Mesenchymal stem cell (in vitro differentiated cells and primary cell): ENCODE measurements at regions not wholly inside any gene's neighbourhood (a gene's known extent, or its start where the extent isn't known, plus 50 kb on each side); places are given as distances from the start of the nearest gene placed in this dataset.

Source experiments
- DNase-seq: peaks from one replicate; pipeline ENCODE4 v3.0.0-alpha.2; 2013
- H2AFZ ChIP-seq: one replicate; pipeline ENCODE4 v1.6.1; 2013; ENCODE audit warnings: low read depth, mild to moderate bottlenecking, control low read depth, inconsistent platforms, low read length, moderate library complexity
- H2AK5ac ChIP-seq: 2 replicates; pipeline ENCODE4 v1.6.1; 2013; ENCODE audit warnings: low read length, moderate library complexity, mild to moderate bottlenecking, inconsistent platforms; ENCODE audit not compliant: severe bottlenecking
- H2BK120ac ChIP-seq: one replicate; pipeline ENCODE4 v1.6.1; 2013; ENCODE audit warnings: low read depth, mild to moderate bottlenecking, inconsistent platforms, low read length, moderate library complexity
- H2BK12ac ChIP-seq, 2 experiments: one replicate each; pipeline ENCODE4 v1.6.1; 2013; ENCODE audit warnings: inconsistent platforms in 2 of 2, low read length in 2 of 2, mild to moderate bottlenecking in 2 of 2, moderate library complexity in 2 of 2, control low read depth in 1 of 2
- H2BK15ac ChIP-seq: one replicate; pipeline ENCODE4 v1.6.1; 2013; ENCODE audit warnings: mild to moderate bottlenecking, low read depth, inconsistent platforms; ENCODE audit not compliant: poor library complexity, severe bottlenecking
- H2BK5ac ChIP-seq: 2 replicates; pipeline ENCODE4 v1.6.1; 2013; ENCODE audit warnings: low read depth, mild to moderate bottlenecking, low read length, control low read depth, inconsistent platforms; ENCODE audit not compliant: poor library complexity, severe bottlenecking
- H3K14ac ChIP-seq, 2 experiments: one replicate each; pipeline ENCODE4 v1.6.1; 2013; ENCODE audit warnings: inconsistent platforms in 2 of 2, low read length in 2 of 2, control low read depth in 1 of 2, mild to moderate bottlenecking in 1 of 2, moderate library complexity in 1 of 2
- H3K18ac ChIP-seq, 2 experiments: one replicate each; pipeline ENCODE4 v1.6.1; 2013; ENCODE audit warnings: inconsistent platforms in 2 of 2, low read length in 2 of 2, control low read depth in 1 of 2, low read depth in 1 of 2, mild to moderate bottlenecking in 1 of 2
- H3K23ac ChIP-seq, 2 experiments: one replicate each; pipeline ENCODE4 v1.6.1; 2013; ENCODE audit warnings: inconsistent platforms in 2 of 2, low read length in 2 of 2, mild to moderate bottlenecking in 2 of 2, moderate library complexity in 2 of 2, control low read depth in 1 of 2
- H3K27ac ChIP-seq: 2 replicates; pipeline ENCODE4 v1.5.1; 2013; ENCODE audit warnings: mild to moderate bottlenecking, moderate library complexity, low read length, control low read depth, inconsistent platforms; ENCODE audit not compliant: poor library complexity, severe bottlenecking
- H3K27me3 ChIP-seq, 2 experiments: 2 replicates each; pipeline versions ENCODE4 v1.6.1 to v1.7.0; 2013; ENCODE audit warnings: low read length in 2 of 2, mild to moderate bottlenecking in 2 of 2, moderate library complexity in 2 of 2, control low read depth in 1 of 2, inconsistent platforms in 1 of 2; ENCODE audit not compliant: control insufficient read depth in 1 of 2, insufficient read depth in 1 of 2
- H3K36me3 ChIP-seq, 2 experiments: 2 replicates each; pipeline versions ENCODE4 v1.6.1 to v1.7.0; 2013; ENCODE audit warnings: low read length in 2 of 2, control low read depth in 1 of 2, inconsistent platforms in 1 of 2, low read depth in 1 of 2, mild to moderate bottlenecking in 1 of 2; ENCODE audit not compliant: insufficient read depth in 2 of 2, control insufficient read depth in 1 of 2
- H3K4ac ChIP-seq, 2 experiments: one replicate each; pipeline ENCODE4 v1.6.1; 2013; ENCODE audit warnings: inconsistent platforms in 2 of 2, low read length in 2 of 2, mild to moderate bottlenecking in 2 of 2, moderate library complexity in 2 of 2, control low read depth in 1 of 2, low read depth in 1 of 2
- H3K4me1 ChIP-seq: 2 replicates; pipeline ENCODE4 v1.6.1; 2013; ENCODE audit warnings: low read depth, low read length, control low read depth; ENCODE audit not compliant: control insufficient read depth, insufficient read depth
- H3K4me2 ChIP-seq: 2 replicates; pipeline ENCODE4 v1.6.1; 2013; ENCODE audit warnings: low read length, mild to moderate bottlenecking, inconsistent platforms; ENCODE audit not compliant: poor library complexity, severe bottlenecking
- H3K4me3 ChIP-seq, 2 experiments: 2 replicates each; pipeline versions ENCODE4 v1.5.1 to v1.7.0; 2013; ENCODE audit warnings: low read length in 2 of 2, mild to moderate bottlenecking in 2 of 2, control low read depth in 1 of 2, low read depth in 1 of 2; ENCODE audit not compliant: insufficient read depth in 1 of 2
- H3K79me1 ChIP-seq: replicated peaks from 2 replicates; pipeline ENCODE4 v1.6.1; 2013; ENCODE audit warnings: mild to moderate bottlenecking, control low read depth, low read length, inconsistent platforms; ENCODE audit not compliant: poor library complexity, severe bottlenecking
- H3K9ac ChIP-seq: 2 replicates; pipeline ENCODE4 v1.7.0; 2013; ENCODE audit warnings: mild to moderate bottlenecking, low read length, moderate library complexity
- H3K9me3 ChIP-seq: 2 replicates; pipeline ENCODE4 v1.7.0; 2013; ENCODE audit warnings: mild to moderate bottlenecking, low read length; ENCODE audit not compliant: control insufficient read depth
- H4K8ac ChIP-seq: one replicate; pipeline ENCODE4 v1.6.1; 2013; ENCODE audit warnings: inconsistent platforms, mild to moderate bottlenecking, low read length, moderate library complexity
- H4K91ac ChIP-seq: one replicate; pipeline ENCODE4 v1.6.1; 2013; ENCODE audit warnings: mild to moderate bottlenecking, low read length, inconsistent platforms
- WGBS: methylation state at CpG from one replicate; pipeline ENCODE4 v1.1.7; 2013; ENCODE audit warnings: mixed read lengths; 5-methylcytosine and 5-hydroxymethylcytosine counted together

- H2BK15ac ChIP-seq: no peak overlapping the region
- H3K4me3 ChIP-seq: no peak overlapping the region
- H3K9me3 ChIP-seq: no peaks in the 10 kb centered on the region
- H3K14ac ChIP-seq: no peak overlapping the region
- no peak overlapping the region for H3K27ac ChIP-seq
- H3K27me3 ChIP-seq: no peaks in the 10 kb centered on the region
- H2BK5ac ChIP-seq: no peak overlapping the region
- no peak for DNase-seq
- peak overlapping the region; percentile 73 for H3K9ac ChIP-seq
- no peaks in the 10 kb centered on the region for H3K4me1 ChIP-seq
- H4K8ac ChIP-seq: no peak overlapping the region
- H3K79me1 ChIP-seq: no peaks in the 10 kb centered on the region
- H4K91ac ChIP-seq: no peak overlapping the region
- WGBS: 67% methylated on average over 2 of the region's 2 CpGs
- H2AFZ ChIP-seq: no peak overlapping the region
- H3K4ac ChIP-seq: no peak overlapping the region
- no peak overlapping the region for H3K4me2 ChIP-seq
- no peak overlapping the region for H2AK5ac ChIP-seq
- no peaks in the 10 kb centered on the region for H3K36me3 ChIP-seq
- H2BK12ac ChIP-seq: no peak overlapping the region
- no peak overlapping the region for H3K23ac ChIP-seq
- H2BK120ac ChIP-seq: no peak overlapping the region
- H3K18ac ChIP-seq: no peak overlapping the region
Measured at GRCh38 chr11:122214567-122214966, 98.6 kb upstream of the BLID start.

DNA sequence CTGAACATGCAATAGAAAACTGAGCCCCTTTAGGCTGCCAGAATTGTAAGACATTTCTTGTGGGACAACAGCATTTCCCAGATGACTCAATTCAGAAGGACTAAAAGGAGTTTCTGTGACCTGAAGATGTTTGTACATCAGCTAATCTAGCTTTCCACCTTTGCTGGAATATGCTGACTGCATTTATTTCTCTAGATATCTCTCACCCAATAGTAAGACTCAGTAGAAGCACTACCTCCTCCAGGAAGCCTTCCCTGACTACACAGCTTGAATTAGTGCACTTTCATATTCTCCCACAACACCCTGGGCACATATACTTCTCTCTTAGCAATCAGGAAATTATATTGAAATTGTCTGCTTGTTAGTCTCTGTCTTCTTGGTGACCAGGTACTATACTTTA is 98.1 kb upstream of the BLID start:
- Histone ChIP-seq H3K4ac (no peak overlapping the region), H2BK120ac (no peak overlapping the region), H2AFZ (no peak overlapping the region), H3K79me1 (no peaks in the 10 kb centered on the region), H2BK12ac (no peak overlapping the region), H3K4me2 (no peak overlapping the region), H3K18ac (no peak overlapping the region), H2BK5ac (no peak overlapping the region), H3K23ac (no peak overlapping the region), H3K9ac (peak overlapping the region; percentile 73), H4K91ac (no peak overlapping the region), H3K4me1 (no peaks in the 10 kb centered on the region), H3K36me3 (no peaks in the 10 kb centered on the region), H3K27me3 (no peaks in the 10 kb centered on the region), H3K4me3 (no peak overlapping the region), H2AK5ac (no peak overlapping the region), H2BK15ac (no peak overlapping the region), H4K8ac (no peak overlapping the region), H3K14ac (no peak overlapping the region), H3K27ac (no peak overlapping the region), H3K9me3 (no peaks in the 10 kb centered on the region)
- no peak for DNase-seq

DNA sequence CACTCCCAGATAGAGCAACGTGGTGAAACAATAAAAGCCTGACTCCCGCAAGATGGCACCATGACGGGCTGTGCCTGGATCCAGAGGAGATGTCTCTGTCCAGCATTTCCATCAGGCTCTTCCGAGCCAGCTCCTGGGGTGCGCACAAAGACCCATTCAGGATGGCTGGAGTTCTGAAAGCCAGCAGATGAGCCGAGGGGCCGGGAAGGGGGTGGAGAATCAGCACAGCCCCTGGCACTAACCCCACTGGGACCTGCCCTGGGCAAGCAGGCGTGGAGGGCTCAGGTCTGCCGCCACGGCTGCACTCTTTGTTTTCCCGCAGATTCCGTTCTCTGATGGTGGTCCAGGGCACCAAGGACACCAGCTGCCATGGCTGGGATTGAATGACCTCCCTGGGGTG is 97.2 kb upstream of the BLID start:
- Histone ChIP-seq H3K36me3 (no peaks in the 10 kb centered on the region), H3K27me3 (no peaks in the 10 kb centered on the region), H2AK5ac (no peak overlapping the region), H3K18ac (peak overlapping the region in 1 of 2 experiments; percentile 32), H3K4me2 (no peak overlapping the region), H3K27ac (no peak overlapping the region), H3K4me3 (no peak overlapping the region), H3K4ac (no peak overlapping the region), H3K14ac (no peak overlapping the region), H4K8ac (no peak overlapping the region), H4K91ac (peak overlapping the region; percentile 28), H3K4me1 (no peaks in the 10 kb centered on the region), H2BK120ac (no peak overlapping the region), H2BK5ac (no peak overlapping the region), H3K9ac (no peak overlapping the region), H2AFZ (no peak overlapping the region), H3K9me3 (no peaks in the 10 kb centered on the region), H2BK15ac (peak overlapping the region; percentile 54), H2BK12ac (peak overlapping the region; percentile 29 to 56), H3K23ac (no peak overlapping the region), H3K79me1 (no peaks in the 10 kb centered on the region)
- WGBS: 89% methylated on average over 12 of the region's 12 CpGs
- no peak for DNase-seq

GRCh38 chr11:122210367-122210997 is 94.5 kb upstream of the BLID start:
- no peak overlapping the region for H3K4ac ChIP-seq
- H2BK12ac ChIP-seq: no peak overlapping the region
- H4K8ac ChIP-seq: no peak overlapping the region
- 100% methylated on average over 1 of the region's 2 CpGs for WGBS
- H3K18ac ChIP-seq: no peak overlapping the region
- no peak overlapping the region for H3K14ac ChIP-seq
- H2BK120ac ChIP-seq: no peak overlapping the region
- H2AFZ ChIP-seq: no peak overlapping the region
- no peak overlapping the region for H3K27ac ChIP-seq
- no peak overlapping the region for H3K4me2 ChIP-seq
- H3K9ac ChIP-seq: peak overlapping the region; percentile 25
- no peak for DNase-seq
- H3K4me1 ChIP-seq: peaks cover 3% of the 10 kb centered on the region
- H3K79me1 ChIP-seq: no peaks in the 10 kb centered on the region
- no peak overlapping the region for H2BK5ac ChIP-seq
- H3K4me3 ChIP-seq: no peak overlapping the region
- no peaks in the 10 kb centered on the region for H3K27me3 ChIP-seq
- no peaks in the 10 kb centered on the region for H3K9me3 ChIP-seq
- H2AK5ac ChIP-seq: no peak overlapping the region
- no peak overlapping the region for H3K23ac ChIP-seq
- no peak overlapping the region for H2BK15ac ChIP-seq
- H3K36me3 ChIP-seq: no peaks in the 10 kb centered on the region
- no peak overlapping the region for H4K91ac ChIP-seq
